ENCODE measurements at regions not wholly inside any gene's neighbourhood (a gene's known extent, or its start where the extent isn't known, plus 50 kb on each side); places are given as distances from the start of the nearest gene placed in this dataset.

DNA sequence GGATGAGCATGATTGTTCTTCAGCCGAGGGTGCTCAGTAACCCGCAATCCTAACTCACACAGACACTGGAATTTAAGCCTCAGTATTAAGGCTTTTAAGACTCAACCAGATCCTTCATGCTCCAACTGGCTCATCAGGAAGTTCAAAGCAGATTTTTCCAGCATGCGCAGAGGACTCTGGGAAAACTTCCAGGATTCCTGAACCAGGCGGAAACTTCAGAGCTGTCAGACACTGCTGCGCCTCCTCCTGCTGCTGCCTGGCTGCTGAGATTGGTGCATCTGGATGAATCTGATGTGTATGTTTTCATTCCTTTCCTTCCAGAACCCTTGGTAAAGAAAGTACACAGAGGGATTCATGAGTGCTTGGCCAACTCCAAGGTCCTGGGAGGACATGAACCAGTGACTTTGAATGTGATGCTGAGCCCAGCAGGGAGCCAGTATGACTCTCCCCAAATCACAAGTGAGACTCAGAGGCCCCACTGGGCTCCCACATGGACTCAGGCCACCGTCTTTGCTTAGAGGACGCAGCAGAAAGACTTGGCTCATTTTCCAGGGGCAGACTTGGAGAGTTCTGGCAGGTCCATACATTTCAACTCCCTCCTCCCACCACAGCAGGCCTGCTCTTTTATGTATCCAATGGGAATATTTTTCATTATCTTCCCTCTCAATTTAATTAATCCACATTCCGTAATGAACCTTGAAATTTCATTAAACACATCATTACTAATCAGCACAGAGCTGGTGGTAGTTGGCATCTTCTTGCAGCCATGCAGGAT lies 143.5 kb upstream of the HDAC4 start:
- H3K27ac ChIP-seq (ENCODE audit: low read depth, low read length): peak overlapping the region; percentile 71
- no peaks in the 10 kb centered on the region for H3K36me3 ChIP-seq (ENCODE audit: control insufficient read depth, insufficient read depth, low read length)
- WGBS (ENCODE audit: insufficient coverage): 74% methylated on average over 5 of the region's 8 CpGs
- peaks cover 24% of the 10 kb centered on the region for H3K4me1 ChIP-seq (ENCODE audit: control insufficient read depth, insufficient read depth, low read length)
- peak in 2 of 6 donors; percentile 91 to 92 for DNase-seq (ENCODE audit: low read depth in 4 of 6, low spot score in 6 of 6)
- H3K4me3 ChIP-seq (ENCODE audit: low read depth, low read length): no peak overlapping the region
- no peaks in the 10 kb centered on the region for H3K27me3 ChIP-seq (ENCODE audit: control insufficient read depth, insufficient read depth, low read length)
- no peaks in the 10 kb centered on the region for H3K9me3 ChIP-seq (ENCODE audit: control insufficient read depth, insufficient read depth, low read length)

DNA sequence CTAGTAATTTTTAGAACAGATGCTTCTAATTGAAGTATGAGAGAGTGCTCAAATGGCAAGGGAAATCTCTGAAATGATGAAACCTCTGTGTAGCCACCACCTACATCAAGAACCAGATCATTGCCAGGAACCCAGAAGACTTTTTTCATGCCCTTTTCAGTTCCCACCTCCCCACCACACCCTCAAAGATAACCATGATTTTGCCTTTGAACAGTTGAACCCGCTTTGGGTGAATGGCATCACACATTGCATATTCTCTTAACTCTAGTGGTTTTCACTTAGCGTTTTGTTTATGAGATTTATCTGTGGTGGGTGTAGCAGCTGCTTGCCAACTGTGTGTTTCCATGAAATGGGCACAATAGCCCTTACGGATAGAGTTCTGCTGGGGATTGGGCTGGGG lies 142.9 kb upstream of the HDAC4 start:
- Histone ChIP-seq H3K27me3 (ENCODE audit: control insufficient read depth, insufficient read depth, low read length) (no peaks in the 10 kb centered on the region), H3K36me3 (ENCODE audit: control insufficient read depth, insufficient read depth, low read length) (no peaks in the 10 kb centered on the region), H3K4me1 (ENCODE audit: control insufficient read depth, insufficient read depth, low read length) (peaks cover 24% of the 10 kb centered on the region), H3K9me3 (ENCODE audit: control insufficient read depth, insufficient read depth, low read length) (no peaks in the 10 kb centered on the region), H3K4me3 (ENCODE audit: low read depth, low read length) (no peak overlapping the region), H3K27ac (ENCODE audit: low read depth, low read length) (peak overlapping the region; percentile 71)
- DNase-seq (ENCODE audit: low read depth in 4 of 6, low spot score in 6 of 6): no peak
- WGBS (ENCODE audit: insufficient coverage): 67% methylated on average over 1 of the region's 3 CpGs

DNA sequence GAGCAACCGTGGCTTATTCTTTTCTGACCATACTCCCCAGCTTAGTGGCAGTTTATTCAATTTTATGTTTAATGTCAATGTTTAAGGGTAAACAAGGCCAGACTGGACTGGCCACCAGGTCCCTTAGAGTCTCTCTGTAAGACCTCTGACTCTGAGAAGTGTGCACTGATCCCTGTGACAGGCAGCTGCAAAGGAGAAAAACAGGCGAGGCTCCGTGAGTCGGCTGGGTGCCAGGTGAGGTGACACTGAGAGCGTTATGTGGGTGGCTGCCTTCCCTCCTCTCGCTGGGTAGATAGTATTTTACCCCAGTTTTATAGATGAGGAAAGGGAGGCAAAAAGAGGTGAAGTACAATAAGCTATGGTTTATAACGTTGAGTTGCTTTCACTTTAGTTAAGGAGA lies 139.4 kb upstream of the HDAC4 start:
- Histone ChIP-seq H3K36me3 (ENCODE audit: control insufficient read depth, insufficient read depth, low read length) (no peaks in the 10 kb centered on the region), H3K4me1 (ENCODE audit: control insufficient read depth, insufficient read depth, low read length) (peaks cover 22% of the 10 kb centered on the region), H3K27me3 (ENCODE audit: control insufficient read depth, insufficient read depth, low read length) (no peaks in the 10 kb centered on the region), H3K4me3 (ENCODE audit: low read depth, low read length) (no peak overlapping the region), H3K27ac (ENCODE audit: low read depth, low read length) (no peak overlapping the region), H3K9me3 (ENCODE audit: control insufficient read depth, insufficient read depth, low read length) (no peaks in the 10 kb centered on the region)
- WGBS (ENCODE audit: insufficient coverage): 95% methylated on average over 5 of the region's 7 CpGs
- DNase-seq (ENCODE audit: low read depth in 4 of 6, low spot score in 6 of 6): no peak

DNA sequence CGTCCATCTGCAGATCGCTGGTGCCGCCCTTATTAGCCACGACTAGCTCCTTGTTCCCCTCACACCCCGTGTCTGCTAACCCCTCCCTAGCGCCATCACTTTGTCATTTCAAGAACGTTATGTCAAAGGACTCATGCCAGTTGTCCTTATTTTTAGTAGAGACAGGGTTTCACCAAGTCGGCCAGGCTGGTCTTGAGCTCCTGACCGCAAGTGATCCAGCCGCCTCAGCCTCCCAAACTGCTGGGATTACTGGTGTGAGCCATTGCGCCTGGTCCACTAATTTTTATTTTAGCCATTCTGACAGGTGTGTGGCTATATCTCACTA lies 138.9 kb upstream of the HDAC4 start:
- no peaks in the 10 kb centered on the region for H3K36me3 ChIP-seq (ENCODE audit: control insufficient read depth, insufficient read depth, low read length)
- no peaks in the 10 kb centered on the region for H3K27me3 ChIP-seq (ENCODE audit: control insufficient read depth, insufficient read depth, low read length)
- peaks cover 22% of the 10 kb centered on the region for H3K4me1 ChIP-seq (ENCODE audit: control insufficient read depth, insufficient read depth, low read length)
- no peak overlapping the region for H3K4me3 ChIP-seq (ENCODE audit: low read depth, low read length)
- 85% methylated on average over 7 of the region's 11 CpGs for WGBS (ENCODE audit: insufficient coverage)
- H3K9me3 ChIP-seq (ENCODE audit: control insufficient read depth, insufficient read depth, low read length): no peaks in the 10 kb centered on the region
- DNase-seq (ENCODE audit: low read depth in 4 of 6, low spot score in 6 of 6): no peak
- H3K27ac ChIP-seq (ENCODE audit: low read depth, low read length): no peak overlapping the region

DNA sequence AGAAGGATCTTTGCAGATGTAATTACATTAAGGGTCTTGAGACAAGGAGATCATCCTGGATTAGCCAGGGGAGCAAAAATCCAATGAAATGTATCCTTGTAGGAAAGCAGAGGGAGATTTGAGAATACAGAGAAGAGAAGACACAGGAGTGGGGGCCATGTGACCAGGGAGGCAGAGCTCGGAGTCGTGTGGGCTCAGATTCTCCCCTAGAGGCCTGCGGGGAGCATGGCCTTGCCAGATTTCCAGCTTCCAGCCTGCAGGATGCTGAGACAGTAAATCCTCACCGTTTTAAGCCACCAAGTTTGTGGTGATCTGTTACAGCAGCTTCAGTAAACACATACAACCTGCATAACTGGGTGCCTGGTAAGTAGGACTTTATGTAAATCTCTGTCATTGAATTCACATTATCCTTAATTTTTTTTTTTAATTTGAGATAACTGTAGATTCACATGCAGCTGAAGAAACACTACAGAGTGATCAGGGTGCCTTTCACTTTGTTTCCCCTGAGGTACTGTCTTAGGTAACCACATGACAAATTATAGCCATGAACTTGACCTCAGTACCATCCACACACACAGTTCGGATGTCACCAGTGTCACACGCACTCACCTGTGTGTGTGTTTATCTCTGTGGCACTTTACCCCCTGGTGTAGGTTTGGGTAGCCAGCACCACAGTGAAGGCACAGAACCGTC lies 138.4 kb upstream of the HDAC4 start:
- peaks cover 21% of the 10 kb centered on the region for H3K4me1 ChIP-seq (ENCODE audit: control insufficient read depth, insufficient read depth, low read length)
- H3K4me3 ChIP-seq (ENCODE audit: low read depth, low read length): no peak overlapping the region
- no peak for DNase-seq (ENCODE audit: low read depth in 4 of 6, low spot score in 6 of 6)
- 37% methylated on average over 2 of the region's 7 CpGs for WGBS (ENCODE audit: insufficient coverage)
- H3K36me3 ChIP-seq (ENCODE audit: control insufficient read depth, insufficient read depth, low read length): no peaks in the 10 kb centered on the region
- H3K27ac ChIP-seq (ENCODE audit: low read depth, low read length): no peak overlapping the region
- H3K9me3 ChIP-seq (ENCODE audit: control insufficient read depth, insufficient read depth, low read length): no peaks in the 10 kb centered on the region
- H3K27me3 ChIP-seq (ENCODE audit: control insufficient read depth, insufficient read depth, low read length): no peaks in the 10 kb centered on the region

DNA sequence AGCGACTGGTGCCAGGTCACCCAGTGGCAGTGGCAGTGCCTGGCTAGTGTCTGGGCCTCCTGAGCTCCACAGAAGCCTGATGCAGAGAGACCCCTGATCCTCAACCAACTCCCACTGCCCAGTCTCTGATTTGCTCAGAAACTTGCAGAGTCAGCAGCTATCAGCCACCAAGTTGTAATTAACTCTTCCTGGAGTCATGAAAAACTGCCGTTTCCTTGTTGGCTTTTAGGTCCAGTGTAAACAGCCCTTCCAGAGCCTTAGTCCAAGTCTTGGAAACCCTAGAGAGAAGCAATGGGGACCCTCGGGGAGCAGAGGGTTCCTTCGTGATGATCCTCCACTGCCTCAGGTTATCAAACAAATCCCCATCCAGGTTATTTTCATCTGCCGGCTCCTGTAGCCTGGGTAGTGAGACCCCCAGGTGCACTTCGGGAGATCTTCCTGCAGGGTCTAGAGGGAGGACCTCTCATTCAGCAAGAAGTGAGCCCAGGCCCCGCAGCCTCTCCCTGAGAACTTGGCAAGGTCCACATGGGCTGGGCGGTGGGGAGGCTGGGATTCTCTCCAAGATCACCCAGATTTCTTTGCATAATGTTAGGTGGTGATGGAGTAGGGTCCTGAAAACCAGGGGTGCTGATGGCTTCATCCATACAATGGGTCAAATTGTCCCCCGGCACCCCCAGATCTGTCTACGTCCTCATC lies 137.7 kb upstream of the HDAC4 start:
- H3K4me1 ChIP-seq (ENCODE audit: control insufficient read depth, insufficient read depth, low read length): peaks cover 22% of the 10 kb centered on the region
- H3K9me3 ChIP-seq (ENCODE audit: control insufficient read depth, insufficient read depth, low read length): no peaks in the 10 kb centered on the region
- no peak overlapping the region for H3K27ac ChIP-seq (ENCODE audit: low read depth, low read length)
- no peak overlapping the region for H3K4me3 ChIP-seq (ENCODE audit: low read depth, low read length)
- DNase-seq (ENCODE audit: low read depth in 4 of 6, low spot score in 6 of 6): no peak
- 88% methylated on average over 8 of the region's 10 CpGs for WGBS (ENCODE audit: insufficient coverage)
- no peaks in the 10 kb centered on the region for H3K36me3 ChIP-seq (ENCODE audit: control insufficient read depth, insufficient read depth, low read length)
- no peaks in the 10 kb centered on the region for H3K27me3 ChIP-seq (ENCODE audit: control insufficient read depth, insufficient read depth, low read length)

DNA sequence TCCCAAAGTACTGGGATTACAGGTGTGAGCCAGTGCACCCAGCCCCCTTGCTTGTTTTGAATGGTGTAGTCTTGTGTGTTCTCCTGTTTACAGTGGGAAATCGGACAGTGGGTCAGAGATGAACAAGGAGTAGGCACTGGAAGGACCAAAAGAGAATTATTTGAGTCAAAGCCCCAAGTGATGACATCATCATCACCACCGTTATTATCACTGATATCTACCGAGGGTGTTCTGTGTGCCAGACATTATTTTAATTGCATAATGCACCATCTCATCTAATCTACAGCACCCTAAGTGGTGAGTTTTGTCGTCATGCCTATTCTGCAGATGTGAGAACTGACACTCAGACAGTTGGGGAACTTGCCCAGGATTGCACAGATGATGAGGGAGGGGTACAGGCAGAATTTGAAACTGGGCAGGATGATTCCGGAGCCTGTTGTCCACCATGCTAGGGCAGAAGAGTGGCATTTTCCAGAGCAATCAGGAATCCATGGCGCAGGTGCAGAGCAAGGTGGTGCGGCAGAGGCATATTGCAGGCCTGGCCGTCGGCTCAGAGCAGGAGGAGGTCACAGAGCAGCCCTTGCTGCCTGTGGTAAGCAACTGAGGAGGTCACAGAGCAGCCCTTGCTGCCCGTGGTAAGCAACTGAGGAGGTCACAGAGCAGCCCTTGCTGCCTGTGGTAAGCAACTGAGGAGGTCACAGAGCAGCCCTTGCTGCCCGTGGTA lies 137.0 kb upstream of the HDAC4 start:
- Histone ChIP-seq H3K36me3 (ENCODE audit: control insufficient read depth, insufficient read depth, low read length) (no peaks in the 10 kb centered on the region), H3K4me1 (ENCODE audit: control insufficient read depth, insufficient read depth, low read length) (peaks cover 29% of the 10 kb centered on the region), H3K9me3 (ENCODE audit: control insufficient read depth, insufficient read depth, low read length) (no peaks in the 10 kb centered on the region), H3K27ac (ENCODE audit: low read depth, low read length) (no peak overlapping the region), H3K27me3 (ENCODE audit: control insufficient read depth, insufficient read depth, low read length) (no peaks in the 10 kb centered on the region), H3K4me3 (ENCODE audit: low read depth, low read length) (no peak overlapping the region)
- DNase-seq (ENCODE audit: low read depth in 4 of 6, low spot score in 6 of 6): no peak
- 88% methylated on average over 8 of the region's 11 CpGs for WGBS (ENCODE audit: insufficient coverage)

DNA sequence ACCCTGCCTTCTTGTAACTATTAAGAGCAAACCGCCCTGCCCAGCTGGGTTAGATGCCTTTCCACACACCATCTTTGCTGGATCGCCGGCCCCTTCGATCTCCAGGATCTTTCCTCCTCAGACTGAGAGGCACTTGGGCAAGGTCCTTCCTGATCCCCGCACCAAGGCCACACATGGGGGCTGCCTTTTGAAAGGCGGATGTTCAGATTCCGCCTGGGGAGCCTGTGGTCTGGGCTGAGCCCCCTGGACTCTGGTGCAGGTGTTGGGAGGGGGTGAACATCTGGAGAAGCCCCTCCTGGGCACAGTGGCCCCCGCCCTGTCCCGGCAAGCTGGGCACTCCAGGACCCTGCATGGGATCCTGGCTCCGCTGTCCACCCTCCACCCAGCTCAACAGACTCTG lies 135.4 kb upstream of the HDAC4 start:
- Histone ChIP-seq H3K4me1 (ENCODE audit: control insufficient read depth, insufficient read depth, low read length) (peaks cover 45% of the 10 kb centered on the region), H3K27ac (ENCODE audit: low read depth, low read length) (no peak overlapping the region), H3K9me3 (ENCODE audit: control insufficient read depth, insufficient read depth, low read length) (no peaks in the 10 kb centered on the region), H3K4me3 (ENCODE audit: low read depth, low read length) (no peak overlapping the region), H3K36me3 (ENCODE audit: control insufficient read depth, insufficient read depth, low read length) (no peaks in the 10 kb centered on the region), H3K27me3 (ENCODE audit: control insufficient read depth, insufficient read depth, low read length) (no peaks in the 10 kb centered on the region)
- DNase-seq (ENCODE audit: low read depth in 4 of 6, low spot score in 6 of 6): no peak
- WGBS (ENCODE audit: insufficient coverage): 95% methylated on average over 7 of the region's 10 CpGs

DNA sequence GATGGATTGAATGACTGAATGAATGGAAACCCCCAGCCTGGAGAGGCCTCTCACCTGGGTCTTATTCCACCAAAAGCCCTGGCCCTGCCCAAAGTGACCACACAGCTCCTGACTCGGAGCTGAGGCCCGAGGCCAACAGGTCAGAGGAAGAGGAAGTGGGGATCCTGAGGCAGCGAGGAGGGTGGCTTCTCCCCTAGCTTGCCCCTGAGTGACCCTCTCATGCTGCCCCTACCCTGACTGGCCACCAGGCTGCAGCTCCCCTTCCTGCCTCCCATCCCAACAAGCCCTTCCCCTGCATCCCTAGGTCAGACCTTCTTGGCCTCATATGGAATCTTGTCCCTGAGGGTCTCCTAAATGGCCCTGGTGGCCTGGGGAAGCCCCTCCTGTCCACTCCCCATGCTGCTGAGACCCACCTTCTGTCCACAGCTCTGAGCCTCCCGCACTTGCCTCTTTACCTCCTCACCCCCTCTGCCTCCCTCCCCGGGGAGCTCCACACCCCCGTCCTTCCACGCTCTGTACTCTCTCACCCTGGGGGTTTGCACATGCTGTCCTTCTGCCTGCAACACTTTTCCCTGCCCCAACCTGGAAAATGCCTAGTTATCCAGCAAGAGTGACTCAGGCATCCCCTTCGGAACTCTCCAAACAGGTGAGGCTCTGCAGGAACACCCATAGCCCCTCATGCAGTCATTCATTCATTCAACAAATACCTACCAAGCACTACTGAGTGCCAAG lies 134.8 kb upstream of the HDAC4 start:
- no peak for DNase-seq (ENCODE audit: low read depth in 4 of 6, low spot score in 6 of 6)
- no peak overlapping the region for H3K27ac ChIP-seq (ENCODE audit: low read depth, low read length)
- no peak overlapping the region for H3K4me3 ChIP-seq (ENCODE audit: low read depth, low read length)
- H3K9me3 ChIP-seq (ENCODE audit: control insufficient read depth, insufficient read depth, low read length): no peaks in the 10 kb centered on the region
- whole genome bisulfite sequencing (ENCODE audit: insufficient coverage): 81% methylated on average over 8 of the region's 8 CpGs
- H3K36me3 ChIP-seq (ENCODE audit: control insufficient read depth, insufficient read depth, low read length): no peaks in the 10 kb centered on the region
- H3K27me3 ChIP-seq (ENCODE audit: control insufficient read depth, insufficient read depth, low read length): no peaks in the 10 kb centered on the region
- H3K4me1 ChIP-seq (ENCODE audit: control insufficient read depth, insufficient read depth, low read length): peaks cover 45% of the 10 kb centered on the region

Measured in spinal cord (tissue), 9 donors.